Chondrocyte (in vitro differentiated cells): ENCODE measurements at regions not wholly inside any gene's neighbourhood (a gene's known extent, or its start where the extent isn't known, plus 50 kb on each side); places are given as distances from the start of the nearest gene placed in this dataset.

Source experiments
- DNase-seq: peaks from one replicate; pipeline ENCODE4 v3.0.0; 2021; ENCODE audit warnings: mixed read lengths, low spot score
- H3K27ac Mint-ChIP-seq: one replicate; pipeline ENCODE4 v1.8.0; 2021; ENCODE audit warnings: mild to moderate bottlenecking, moderate library complexity, mixed read lengths; ENCODE audit not compliant: unreplicated experiment
- H3K27me3 Mint-ChIP-seq: 2 replicates; pipeline ENCODE4 v1.8.0; 2021; ENCODE audit warnings: low read depth, mixed read lengths
- H3K36me3 Mint-ChIP-seq: 2 replicates; pipeline ENCODE4 v1.8.0; 2021; ENCODE audit warnings: low read depth, mixed read lengths
- H3K4me1 Mint-ChIP-seq: 2 replicates; pipeline ENCODE4 v1.8.0; 2021; ENCODE audit warnings: low read depth, mild to moderate bottlenecking, mixed read lengths
- H3K4me3 Mint-ChIP-seq: one replicate; pipeline ENCODE4 v1.8.0; 2021; ENCODE audit warnings: mild to moderate bottlenecking, moderate library complexity, mixed read lengths; ENCODE audit not compliant: unreplicated experiment
- H3K9me3 Mint-ChIP-seq: 2 replicates; pipeline ENCODE4 v1.8.0; 2021; ENCODE audit warnings: low read depth, mixed read lengths
- CTCF ChIP-seq: fragments of 200-600 bp; sonication (generic); IDR thresholded peaks from 2 replicates; pipeline ENCODE4 v1.5.0; 2021; ENCODE audit warnings: antibody characterized with exemption, mild to moderate bottlenecking, moderate library complexity

DNA sequence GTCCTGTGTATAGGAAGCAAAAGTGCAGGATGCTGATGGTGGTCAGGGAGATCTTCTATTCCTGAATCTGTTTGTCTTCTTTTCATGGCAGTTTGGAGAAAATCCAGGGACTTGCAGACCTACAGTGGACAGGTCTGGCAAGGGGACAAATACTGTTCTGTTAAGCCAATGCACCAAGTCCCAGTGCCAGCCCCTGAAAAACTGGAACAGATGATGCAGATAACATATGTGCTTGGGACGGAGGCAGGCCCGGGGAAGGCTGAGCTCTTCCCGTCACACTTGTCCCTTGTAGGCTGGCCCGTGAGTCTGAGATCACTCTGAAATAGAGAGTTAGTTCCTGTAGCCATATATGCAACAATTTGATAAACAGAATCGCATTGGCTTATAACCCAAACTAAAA is 265.7 kb downstream of the MTRR start:
- H3K9me3 Mint-ChIP-seq = no peaks in the 10 kb centered on the region
- H3K36me3 Mint-ChIP-seq = no peaks in the 10 kb centered on the region
- TF ChIP-seq CTCF = no peak

DNA sequence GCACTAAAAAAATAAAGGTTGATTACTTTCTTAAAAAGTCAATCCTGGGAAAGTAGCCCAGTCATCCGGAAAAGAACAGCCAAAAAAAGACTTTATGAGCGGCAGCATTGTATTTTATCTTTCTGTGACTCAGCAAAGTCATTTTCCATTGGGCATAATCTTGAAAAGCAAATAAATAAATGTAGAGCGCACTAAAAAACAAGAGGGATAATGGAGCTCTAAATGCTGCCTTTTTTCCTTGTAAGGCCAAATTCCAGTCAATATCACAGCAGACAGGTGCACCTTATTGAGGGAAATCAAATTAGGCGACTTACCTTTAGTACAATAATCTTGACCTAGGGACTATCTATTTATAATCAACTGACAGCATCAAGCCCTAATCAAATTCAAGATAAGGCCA is 266.8 kb downstream of the MTRR start:
- H3K9me3 Mint-ChIP-seq = no peaks in the 10 kb centered on the region
- no peak overlapping the region for H3K4me3 Mint-ChIP-seq
- H3K27ac Mint-ChIP-seq = no peak overlapping the region
- no peaks in the 10 kb centered on the region for H3K36me3 Mint-ChIP-seq
- H3K4me1 Mint-ChIP-seq = no peaks in the 10 kb centered on the region
- H3K27me3 Mint-ChIP-seq = no peaks in the 10 kb centered on the region
- DNase-seq = no peak
- TF ChIP-seq CTCF = no peak

More for the DNA sequence above, 265.7 kb downstream of the MTRR start:
- Mint-ChIP-seq H3K27me3 (no peaks in the 10 kb centered on the region), H3K4me1 (no peaks in the 10 kb centered on the region), H3K4me3 (no peak overlapping the region), H3K27ac (no peak overlapping the region)
- DNase-seq = no peak

GRCh38 chr5:8136271-8136670 is 267.3 kb downstream of the MTRR start:
- Mint-ChIP-seq H3K9me3 (no peaks in the 10 kb centered on the region), H3K27ac (no peak overlapping the region), H3K4me1 (no peaks in the 10 kb centered on the region), H3K36me3 (no peaks in the 10 kb centered on the region), H3K4me3 (no peak overlapping the region), H3K27me3 (no peaks in the 10 kb centered on the region)
- no peak for TF ChIP-seq CTCF
- no peak for DNase-seq

DNA sequence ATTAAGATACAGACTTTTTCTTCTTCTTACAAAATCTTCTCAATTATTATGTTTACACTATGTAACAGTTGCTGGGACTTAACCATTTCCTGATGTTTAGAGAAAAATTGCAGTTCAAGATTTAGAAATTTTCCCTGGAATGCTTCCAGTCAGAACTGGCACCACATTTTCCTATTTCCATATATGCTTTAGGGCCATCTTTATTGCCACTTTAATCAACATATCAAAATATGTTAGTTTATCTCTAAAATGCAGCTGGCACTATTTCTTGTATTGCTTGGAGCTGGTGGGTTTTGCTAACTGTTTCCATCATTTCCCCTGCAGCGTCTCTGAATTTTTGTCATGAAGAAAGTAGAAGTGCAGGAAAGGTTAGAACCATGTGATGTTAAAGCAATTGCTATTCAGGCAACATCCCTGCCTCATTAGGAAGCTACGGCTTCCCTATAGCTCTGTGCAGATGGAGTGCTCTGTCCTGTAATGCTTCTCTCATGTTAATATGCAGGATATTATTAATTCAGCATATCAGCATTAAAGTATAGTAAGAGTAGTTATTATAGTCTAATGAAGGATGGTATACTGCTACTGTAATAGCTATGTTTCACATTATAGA is 269.1 kb downstream of the MTRR start:
- no peak overlapping the region for H3K27ac Mint-ChIP-seq
- no peaks in the 10 kb centered on the region for H3K4me1 Mint-ChIP-seq
- no peak for TF ChIP-seq CTCF
- no peaks in the 10 kb centered on the region for H3K27me3 Mint-ChIP-seq
- no peaks in the 10 kb centered on the region for H3K36me3 Mint-ChIP-seq
- no peaks in the 10 kb centered on the region for H3K9me3 Mint-ChIP-seq
- DNase-seq = no peak
- no peak overlapping the region for H3K4me3 Mint-ChIP-seq

DNA sequence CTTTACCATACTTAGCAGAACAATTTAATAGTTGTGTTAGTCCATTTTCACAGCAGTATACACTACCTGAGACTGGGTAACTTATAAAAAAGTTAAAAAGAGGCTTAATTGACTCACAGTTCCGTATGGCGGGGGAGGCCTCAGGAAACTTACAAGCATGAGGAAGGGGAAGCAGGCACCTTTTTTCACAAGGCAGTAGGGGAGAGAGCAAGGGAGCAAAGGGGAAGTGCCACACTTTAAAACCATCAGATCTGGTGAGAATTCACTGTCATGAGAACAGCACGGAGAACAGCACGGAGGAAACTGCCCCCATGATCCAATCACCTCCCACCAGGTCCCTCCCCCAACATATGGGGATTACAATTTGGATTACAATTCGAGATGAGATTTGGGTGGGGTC is 269.9 kb downstream of the MTRR start:
- Mint-ChIP-seq H3K4me1 (no peaks in the 10 kb centered on the region), H3K36me3 (no peaks in the 10 kb centered on the region), H3K27ac (no peak overlapping the region), H3K4me3 (no peak overlapping the region), H3K9me3 (no peaks in the 10 kb centered on the region), H3K27me3 (no peaks in the 10 kb centered on the region)
- TF ChIP-seq CTCF = no peak
- DNase-seq = no peak
